ENCODE measurements at regions not wholly inside any gene's neighbourhood (a gene's known extent, or its start where the extent isn't known, plus 50 kb on each side); places are given as distances from the start of the nearest gene placed in this dataset.

- TF ChIP-seq EP300 (conservative IDR thresholded peaks at IDR 0.05; ENCODE audit: poor library complexity, severe bottlenecking) (no peak), CTCF (IDR thresholded peaks at IDR 0.05; ENCODE audit: poor library complexity, severe bottlenecking) (no peak), EZH2 (IDR thresholded peaks at IDR 0.05; ENCODE audit: borderline replicate concordance, insufficient read depth, low read length, poor library complexity, severe bottlenecking) (no peak), POLR2AphosphoS5 (IDR thresholded peaks at IDR 0.05) (no peak), REST (IDR thresholded peaks at IDR 0.05; ENCODE audit: borderline replicate concordance) (no peak), RAD21 (conservative IDR thresholded peaks at IDR 0.05) (no peak)
Measured at GRCh38 chr13:74023484-74023883, 110.7 kb downstream of the KLF12 start.

Measured in neural cell (in vitro differentiated cells).